ENCODE measurements at regions not wholly inside any gene's neighbourhood (a gene's known extent, or its start where the extent isn't known, plus 50 kb on each side); places are given as distances from the start of the nearest gene placed in this dataset.

DNA sequence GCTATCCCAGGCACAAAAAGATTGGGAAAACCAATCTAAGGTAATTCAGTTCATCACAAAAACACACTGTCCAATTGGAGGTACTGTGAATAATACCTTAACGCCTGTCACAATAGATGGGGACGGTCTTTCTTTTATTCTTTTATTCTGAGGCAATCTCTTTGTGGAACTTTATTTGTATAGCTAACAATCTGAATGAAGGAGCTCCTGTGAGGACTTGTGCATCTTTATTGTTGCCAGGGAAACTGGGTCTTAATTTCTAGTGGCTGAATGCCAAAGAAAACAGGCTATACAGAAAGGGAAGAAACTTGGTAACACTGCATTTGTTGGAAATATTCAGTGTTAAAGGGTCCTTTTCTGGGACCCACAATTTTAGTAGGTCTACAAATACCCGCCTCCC lies 546.9 kb upstream of the C9orf72 start:
- Histone ChIP-seq H4K20me1 (ENCODE audit: insufficient read depth, low read length) (no peaks in the 10 kb centered on the region), H3K27me3 (ENCODE audit: control insufficient read depth in 1 of 2, insufficient read depth in 2 of 2, low read length in 2 of 2) (no peaks in the 10 kb centered on the region), H3K27ac (ENCODE audit: extremely low read length, insufficient read depth, low read length) (no peak overlapping the region), H2AFZ (ENCODE audit: low read length) (no peak overlapping the region), H3K9ac (ENCODE audit: insufficient read depth, low read depth, low read length) (no peak overlapping the region), H3K9me3 (ENCODE audit: low read length) (no peaks in the 10 kb centered on the region), H3K36me3 (replicated peaks in 1 of 2; ENCODE audit: control insufficient read depth in 1 of 2, insufficient read depth in 2 of 2, low read length in 2 of 2) (no peaks in the 10 kb centered on the region), H3K4me3 (replicated peaks in 1 of 3; ENCODE audit: insufficient read depth in 1 of 3, low read depth in 2 of 3, low read length in 3 of 3) (no peak overlapping the region), H3K4me2 (ENCODE audit: low read depth, low read length) (no peak overlapping the region), H3K4me1 (ENCODE audit: insufficient read depth, low read length) (no peaks in the 10 kb centered on the region), H3K79me2 (ENCODE audit: insufficient read depth, low read length) (no peaks in the 10 kb centered on the region)
- BruUV-seq (replicated peaks), result no TSS peak
- ChIA-PET CTCF (ENCODE audit: low intra/inter-chr PET ratio, low total read pairs) (no interaction called here), POLR2A (no interaction called here)
- ATAC-seq (no peak), DNase-seq (ENCODE audit: low spot score) (no peak), FAIRE-seq (no peak)
- intact Hi-C loops (cut with micrococcal nuclease; ENCODE audit: unreplicated experiment), result no loop called here
- WGBS (ENCODE audit: low lambda C conversion rate), result 2% methylated on average over 3 of the region's 3 CpGs
- in situ Hi-C loops (cut with HindIII; ENCODE audit: extremely low pct_ligation_motif_present, low pct_unique_long_range_greater_than_20kb), result no loop called here
- TF ChIP-seq EZH2 (conservative IDR thresholded peaks at IDR 0.05; ENCODE audit: low read depth, low read length), result no peak
- TF ChIP-seq, protein P1, sequence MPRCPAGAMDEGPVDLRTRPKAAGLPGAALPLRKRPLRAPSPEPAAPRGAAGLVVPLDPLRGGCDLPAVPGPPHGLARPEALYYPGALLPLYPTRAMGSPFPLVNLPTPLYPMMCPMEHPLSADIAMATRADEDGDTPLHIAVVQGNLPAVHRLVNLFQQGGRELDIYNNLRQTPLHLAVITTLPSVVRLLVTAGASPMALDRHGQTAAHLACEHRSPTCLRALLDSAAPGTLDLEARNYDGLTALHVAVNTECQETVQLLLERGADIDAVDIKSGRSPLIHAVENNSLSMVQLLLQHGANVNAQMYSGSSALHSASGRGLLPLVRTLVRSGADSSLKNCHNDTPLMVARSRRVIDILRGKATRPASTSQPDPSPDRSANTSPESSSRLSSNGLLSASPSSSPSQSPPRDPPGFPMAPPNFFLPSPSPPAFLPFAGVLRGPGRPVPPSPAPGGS (CRISPR knock-in tag; IDR thresholded peaks at IDR 0.05), result no peak
- no peak for TF ChIP-seq PCBP1 (IDR thresholded peaks at IDR 0.05; ENCODE audit: borderline replicate concordance, low read depth, low read length)
- TF ChIP-seq SUZ12 (IDR thresholded peaks at IDR 0.05; ENCODE audit: low read depth, low read length), result no peak
- TF ChIP-seq, protein P2, sequence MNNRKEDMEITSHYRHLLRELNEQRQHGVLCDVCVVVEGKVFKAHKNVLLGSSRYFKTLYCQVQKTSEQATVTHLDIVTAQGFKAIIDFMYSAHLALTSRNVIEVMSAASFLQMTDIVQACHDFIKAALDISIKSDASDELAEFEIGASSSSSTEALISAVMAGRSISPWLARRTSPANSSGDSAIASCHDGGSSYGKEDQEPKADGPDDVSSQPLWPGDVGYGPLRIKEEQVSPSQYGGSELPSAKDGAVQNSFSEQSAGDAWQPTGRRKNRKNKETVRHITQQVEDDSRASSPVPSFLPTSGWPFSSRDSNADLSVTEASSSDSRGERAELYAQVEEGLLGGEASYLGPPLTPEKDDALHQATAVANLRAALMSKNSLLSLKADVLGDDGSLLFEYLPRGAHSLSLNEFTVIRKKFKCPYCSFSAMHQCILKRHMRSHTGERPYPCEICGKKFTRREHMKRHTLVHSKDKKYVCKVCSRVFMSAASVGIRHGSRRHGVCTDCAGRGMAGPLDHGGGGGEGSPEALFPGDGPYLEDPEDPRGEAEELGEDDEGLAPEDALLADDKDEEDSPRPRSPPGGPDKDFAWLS (CRISPR knock-in tag; IDR thresholded peaks at IDR 0.05; ENCODE audit: borderline replicate concordance), result no peak
- TF ChIP-seq, protein P3, sequence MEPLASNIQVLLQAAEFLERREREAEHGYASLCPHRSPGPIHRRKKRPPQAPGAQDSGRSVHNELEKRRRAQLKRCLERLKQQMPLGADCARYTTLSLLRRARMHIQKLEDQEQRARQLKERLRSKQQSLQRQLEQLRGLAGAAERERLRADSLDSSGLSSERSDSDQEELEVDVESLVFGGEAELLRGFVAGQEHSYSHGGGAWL (CRISPR knock-in tag; IDR thresholded peaks at IDR 0.05), result no peak
- TF ChIP-seq PHF5A (CRISPR knock-in tag; IDR thresholded peaks at IDR 0.05; ENCODE audit: low read depth, unreplicated experiment), result no peak
- TF ChIP-seq, protein P4, sequence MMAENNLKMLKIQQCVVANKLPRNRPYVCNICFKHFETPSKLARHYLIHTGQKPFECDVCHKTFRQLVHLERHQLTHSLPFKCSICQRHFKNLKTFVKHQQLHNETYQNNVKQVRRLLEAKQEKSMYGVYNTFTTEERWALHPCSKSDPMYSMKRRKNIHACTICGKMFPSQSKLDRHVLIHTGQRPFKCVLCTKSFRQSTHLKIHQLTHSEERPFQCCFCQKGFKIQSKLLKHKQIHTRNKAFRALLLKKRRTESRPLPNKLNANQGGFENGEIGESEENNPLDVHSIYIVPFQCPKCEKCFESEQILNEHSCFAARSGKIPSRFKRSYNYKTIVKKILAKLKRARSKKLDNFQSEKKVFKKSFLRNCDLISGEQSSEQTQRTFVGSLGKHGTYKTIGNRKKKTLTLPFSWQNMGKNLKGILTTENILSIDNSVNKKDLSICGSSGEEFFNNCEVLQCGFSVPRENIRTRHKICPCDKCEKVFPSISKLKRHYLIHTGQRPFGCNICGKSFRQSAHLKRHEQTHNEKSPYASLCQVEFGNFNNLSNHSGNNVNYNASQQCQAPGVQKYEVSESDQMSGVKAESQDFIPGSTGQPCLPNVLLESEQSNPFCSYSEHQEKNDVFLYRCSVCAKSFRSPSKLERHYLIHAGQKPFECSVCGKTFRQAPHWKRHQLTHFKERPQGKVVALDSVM (CRISPR knock-in tag; IDR thresholded peaks at IDR 0.05), result no peak
- TF ChIP-seq RFXANK (CRISPR knock-in tag; IDR thresholded peaks at IDR 0.05), result no peak
- TF ChIP-seq ZNF501 (CRISPR knock-in tag; IDR thresholded peaks at IDR 0.05), result no peak
- TF ChIP-seq, protein P5, sequence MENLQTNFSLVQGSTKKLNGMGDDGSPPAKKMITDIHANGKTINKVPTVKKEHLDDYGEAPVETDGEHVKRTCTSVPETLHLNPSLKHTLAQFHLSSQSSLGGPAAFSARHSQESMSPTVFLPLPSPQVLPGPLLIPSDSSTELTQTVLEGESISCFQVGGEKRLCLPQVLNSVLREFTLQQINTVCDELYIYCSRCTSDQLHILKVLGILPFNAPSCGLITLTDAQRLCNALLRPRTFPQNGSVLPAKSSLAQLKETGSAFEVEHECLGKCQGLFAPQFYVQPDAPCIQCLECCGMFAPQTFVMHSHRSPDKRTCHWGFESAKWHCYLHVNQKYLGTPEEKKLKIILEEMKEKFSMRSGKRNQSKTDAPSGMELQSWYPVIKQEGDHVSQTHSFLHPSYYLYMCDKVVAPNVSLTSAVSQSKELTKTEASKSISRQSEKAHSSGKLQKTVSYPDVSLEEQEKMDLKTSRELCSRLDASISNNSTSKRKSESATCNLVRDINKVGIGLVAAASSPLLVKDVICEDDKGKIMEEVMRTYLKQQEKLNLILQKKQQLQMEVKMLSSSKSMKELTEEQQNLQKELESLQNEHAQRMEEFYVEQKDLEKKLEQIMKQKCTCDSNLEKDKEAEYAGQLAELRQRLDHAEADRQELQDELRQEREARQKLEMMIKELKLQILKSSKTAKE (CRISPR knock-in tag; IDR thresholded peaks at IDR 0.05; ENCODE audit: borderline replicate concordance), result no peak
- TF ChIP-seq ZNF350 (CRISPR knock-in tag; IDR thresholded peaks at IDR 0.05; ENCODE audit: borderline replicate concordance, low read depth), result no peak
- no peak for TF ChIP-seq MIER2 (CRISPR knock-in tag; IDR thresholded peaks at IDR 0.05)
- no peak for TF ChIP-seq ZNF563 (CRISPR knock-in tag; IDR thresholded peaks at IDR 0.05)
- no peak for TF ChIP-seq ZFYVE20 (CRISPR knock-in tag; IDR thresholded peaks at IDR 0.05; ENCODE audit: borderline replicate concordance, low read depth)
- TF ChIP-seq ZNF724P (CRISPR knock-in tag; IDR thresholded peaks at IDR 0.05; ENCODE audit: borderline replicate concordance), result no peak
